HG02623 (cell line): ENCODE measurements at regions not wholly inside any gene's neighbourhood (a gene's known extent, or its start where the extent isn't known, plus 50 kb on each side); places are given as distances from the start of the nearest gene placed in this dataset.

Source experiments
- ATAC-seq: cut with Tn5 transposase; IDR thresholded peaks from one replicate; pipeline ENCODE4 v1.9.1; 2021; ENCODE audit warnings: moderate library complexity; ENCODE audit not compliant: unreplicated experiment

GRCh38 chr14:73800970-73801515 is 50.6 kb upstream of the PTGR2 start:
- no peak for ATAC-seq

GRCh38 chr14:73797543-73798265 is 53.9 kb upstream of the PTGR2 start:
- ATAC-seq: no peak

GRCh38 chr14:73796893-73797542 is 54.6 kb upstream of the PTGR2 start:
- no peak for ATAC-seq

- ATAC-seq: no peak
Observed at GRCh38 chr14:73796415-73796814, 55.2 kb upstream of the PTGR2 start.

GRCh38 chr14:73795974-73796373 is 55.7 kb upstream of the PTGR2 start:
- ATAC-seq: no peak

GRCh38 chr14:73795466-73795865 is 56.2 kb upstream of the PTGR2 start:
- no peak for ATAC-seq

GRCh38 chr14:73794146-73794545 is 57.5 kb upstream of the PTGR2 start:
- no peak for ATAC-seq

GRCh38 chr14:73792481-73792880 is 59.1 kb upstream of the PTGR2 start:
- no peak for ATAC-seq

GRCh38 chr14:73789989-73790581 is 61.5 kb upstream of the PTGR2 start:
- ATAC-seq: no peak

GRCh38 chr14:73788701-73789551 is 62.7 kb upstream of the PTGR2 start:
- no peak for ATAC-seq

GRCh38 chr14:73788317-73788598 is 63.4 kb upstream of the PTGR2 start:
- no peak for ATAC-seq

GRCh38 chr14:73787486-73788316 is 63.9 kb upstream of the PTGR2 start:
- ATAC-seq: no peak

- ATAC-seq: peak; percentile 32
Observed at GRCh38 chr14:73786636-73787485, 64.8 kb upstream of the PTGR2 start.

GRCh38 chr14:73785834-73786635 is 65.6 kb upstream of the PTGR2 start:
- ATAC-seq: no peak

- ATAC-seq: no peak
Observed at GRCh38 chr14:73785336-73785833, 66.2 kb upstream of the PTGR2 start.

GRCh38 chr14:73784988-73785313 is 66.7 kb upstream of the PTGR2 start:
- no peak for ATAC-seq

GRCh38 chr14:73784181-73784987 is 67.2 kb upstream of the PTGR2 start:
- ATAC-seq: no peak
